ENCODE measurements at regions not wholly inside any gene's neighbourhood (a gene's known extent, or its start where the extent isn't known, plus 50 kb on each side); places are given as distances from the start of the nearest gene placed in this dataset.

DNA sequence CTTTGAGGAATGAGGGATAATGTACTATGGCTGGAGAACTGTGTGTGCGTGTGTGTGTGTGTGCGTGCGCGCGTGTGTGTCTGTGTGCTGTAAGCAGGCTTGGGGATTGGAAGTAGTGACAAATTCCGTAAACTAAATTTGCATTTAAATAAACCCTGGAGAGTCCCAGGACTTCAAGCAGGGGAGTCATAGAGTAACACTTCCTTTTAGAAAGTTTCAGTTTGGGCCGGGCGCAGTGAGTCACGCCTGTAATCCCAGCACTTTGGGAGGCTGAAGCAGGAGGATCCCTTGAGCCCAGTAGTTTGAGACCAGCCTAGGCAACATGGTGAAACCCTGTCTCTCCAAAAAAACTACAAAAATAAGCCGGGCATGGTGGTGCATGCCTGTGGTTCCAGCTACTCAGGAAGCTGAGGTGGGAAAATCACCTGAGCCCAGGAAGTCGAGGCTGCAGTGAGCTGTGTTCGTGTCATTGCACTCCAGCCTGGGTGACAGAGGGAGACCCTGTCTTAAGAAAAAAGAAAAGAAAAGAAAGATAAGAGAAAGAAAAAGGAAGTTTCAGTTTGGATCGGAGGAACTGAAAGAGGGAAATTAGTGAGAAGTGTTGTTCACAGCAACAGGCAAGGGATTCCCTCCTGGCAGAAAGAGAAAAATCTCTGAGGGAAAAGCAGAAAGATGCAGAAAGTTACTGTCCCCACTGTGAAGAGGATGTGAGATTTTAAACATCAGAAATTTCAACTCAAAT, 222.7 kb upstream of the SOX5 start:
- H3K4me2 ChIP-seq = no peak overlapping the region
- Mint-ChIP-seq H3K4me3 (no peak overlapping the region), H3K27me3 (ENCODE audit: insufficient read depth, low read depth) (no peaks in the 10 kb centered on the region), H3K27ac (peak overlapping the region; percentile 47), H3K36me3 (peaks cover 10% of the 10 kb centered on the region), H3K4me1 (peaks cover 14% of the 10 kb centered on the region), H3K9me3 (no peaks in the 10 kb centered on the region)
- H3K27ac ChIP-seq = no peak overlapping the region
- H3K9me3 ChIP-seq (ENCODE audit: low read depth) = no peaks in the 10 kb centered on the region
- H3F3A ChIP-seq (ENCODE audit: low read depth) = no peaks in the 10 kb centered on the region
- peaks cover 10% of the 10 kb centered on the region for H3K4me1 ChIP-seq
- no peaks in the 10 kb centered on the region for H4K20me1 ChIP-seq (ENCODE audit: low read depth)
- H3K9ac ChIP-seq = no peak overlapping the region
- H3K4me3 ChIP-seq = no peak overlapping the region
- TF ChIP-seq, protein P1, sequence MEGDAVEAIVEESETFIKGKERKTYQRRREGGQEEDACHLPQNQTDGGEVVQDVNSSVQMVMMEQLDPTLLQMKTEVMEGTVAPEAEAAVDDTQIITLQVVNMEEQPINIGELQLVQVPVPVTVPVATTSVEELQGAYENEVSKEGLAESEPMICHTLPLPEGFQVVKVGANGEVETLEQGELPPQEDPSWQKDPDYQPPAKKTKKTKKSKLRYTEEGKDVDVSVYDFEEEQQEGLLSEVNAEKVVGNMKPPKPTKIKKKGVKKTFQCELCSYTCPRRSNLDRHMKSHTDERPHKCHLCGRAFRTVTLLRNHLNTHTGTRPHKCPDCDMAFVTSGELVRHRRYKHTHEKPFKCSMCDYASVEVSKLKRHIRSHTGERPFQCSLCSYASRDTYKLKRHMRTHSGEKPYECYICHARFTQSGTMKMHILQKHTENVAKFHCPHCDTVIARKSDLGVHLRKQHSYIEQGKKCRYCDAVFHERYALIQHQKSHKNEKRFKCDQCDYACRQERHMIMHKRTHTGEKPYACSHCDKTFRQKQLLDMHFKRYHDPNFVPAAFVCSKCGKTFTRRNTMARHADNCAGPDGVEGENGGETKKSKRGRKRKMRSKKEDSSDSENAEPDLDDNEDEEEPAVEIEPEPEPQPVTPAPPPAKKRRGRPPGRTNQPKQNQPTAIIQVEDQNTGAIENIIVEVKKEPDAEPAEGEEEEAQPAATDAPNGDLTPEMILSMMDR (IDR thresholded peaks at IDR 0.05) = no peak
- no peaks in the 10 kb centered on the region for H3K79me2 ChIP-seq (ENCODE audit: low read depth)
- H3K27me3 ChIP-seq = no peaks in the 10 kb centered on the region
- no peaks in the 10 kb centered on the region for H3K36me3 ChIP-seq
- peak overlapping the region; percentile 19 for H2AFZ ChIP-seq (replicated peaks)
- peak; percentile 17 for DNase-seq (ENCODE audit: low spot score)

DNA sequence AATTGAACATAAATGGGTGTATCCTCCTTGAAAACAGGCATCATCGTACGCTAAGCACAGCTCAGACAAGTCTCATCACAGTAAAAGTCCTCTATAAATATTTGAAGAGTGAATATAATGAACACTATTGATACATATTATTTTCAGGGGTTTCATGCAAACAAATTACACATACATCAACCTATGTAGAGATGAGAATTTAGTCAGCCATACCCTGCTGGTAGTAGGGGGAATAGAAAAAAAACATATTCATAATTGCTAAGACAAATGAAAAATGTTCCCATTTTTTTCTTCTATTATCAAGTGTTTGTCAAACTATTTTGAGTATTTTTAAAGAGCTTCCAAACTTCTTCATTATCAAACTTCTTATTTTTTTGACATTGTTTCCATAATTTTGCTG, 205.6 kb upstream of the SOX5 start:
- Mint-ChIP-seq H3K27ac (no peak overlapping the region), H3K9me3 (no peaks in the 10 kb centered on the region), H3K27me3 (ENCODE audit: insufficient read depth, low read depth) (peaks cover 3% of the 10 kb centered on the region), H3K4me1 (peaks cover 14% of the 10 kb centered on the region), H3K4me3 (no peak overlapping the region), H3K36me3 (no peaks in the 10 kb centered on the region)
- no peak overlapping the region for H3K9ac ChIP-seq
- no peaks in the 10 kb centered on the region for H3F3A ChIP-seq (ENCODE audit: low read depth)
- no peaks in the 10 kb centered on the region for H3K9me3 ChIP-seq (ENCODE audit: low read depth)
- no peak for DNase-seq (ENCODE audit: low spot score)
- H3K36me3 ChIP-seq = no peaks in the 10 kb centered on the region
- no peaks in the 10 kb centered on the region for H3K79me2 ChIP-seq (ENCODE audit: low read depth)
- TF ChIP-seq EZH2phosphoT487 (IDR thresholded peaks at IDR 0.05) = no peak
- TF ChIP-seq, protein P1 (IDR thresholded peaks at IDR 0.05) = no peak
- TF ChIP-seq EZH2 (IDR thresholded peaks at IDR 0.05) = no peak
- H2AFZ ChIP-seq (replicated peaks) = no peak overlapping the region
- no peak overlapping the region for H3K4me2 ChIP-seq
- no peak overlapping the region for H3K4me3 ChIP-seq
- no peak overlapping the region for H3K27ac ChIP-seq
- H4K20me1 ChIP-seq (ENCODE audit: low read depth) = no peaks in the 10 kb centered on the region
- no peaks in the 10 kb centered on the region for H3K27me3 ChIP-seq
- peaks cover 9% of the 10 kb centered on the region for H3K4me1 ChIP-seq

DNA sequence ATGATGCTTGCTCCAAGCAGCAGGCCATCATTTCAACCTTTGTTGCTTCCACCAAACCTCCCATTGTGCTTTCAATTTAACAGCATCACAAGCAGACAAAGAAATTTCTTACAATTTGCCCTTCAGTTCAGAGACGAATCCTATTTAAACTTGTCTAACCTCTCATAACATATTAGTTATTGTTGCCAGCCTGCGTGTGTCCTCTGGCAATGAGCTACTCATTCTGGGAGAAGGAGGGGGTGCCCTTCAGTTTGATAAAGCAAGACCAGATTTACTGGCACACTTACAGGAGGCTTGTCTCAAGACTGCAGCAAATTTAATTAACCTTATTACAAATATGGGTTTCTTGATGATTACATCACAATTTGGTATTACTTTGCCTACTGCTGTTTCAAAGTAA, 203.6 kb upstream of the SOX5 start:
- Histone ChIP-seq H3K4me3 (no peak overlapping the region), H3F3A (ENCODE audit: low read depth) (no peaks in the 10 kb centered on the region), H3K27me3 (no peaks in the 10 kb centered on the region), H3K79me2 (ENCODE audit: low read depth) (no peaks in the 10 kb centered on the region), H4K20me1 (ENCODE audit: low read depth) (no peaks in the 10 kb centered on the region), H3K9me3 (ENCODE audit: low read depth) (no peaks in the 10 kb centered on the region), H3K27ac (no peak overlapping the region), H3K4me2 (no peak overlapping the region), H3K36me3 (no peaks in the 10 kb centered on the region), H2AFZ (replicated peaks) (peak overlapping the region; percentile 45), H3K9ac (no peak overlapping the region), H3K4me1 (peaks cover 9% of the 10 kb centered on the region)
- H3K27ac Mint-ChIP-seq = peak overlapping the region; percentile 28
- H3K4me3 Mint-ChIP-seq = no peak overlapping the region
- no peak for DNase-seq (ENCODE audit: low spot score)
- H3K4me1 Mint-ChIP-seq = peaks cover 14% of the 10 kb centered on the region
- H3K9me3 Mint-ChIP-seq = no peaks in the 10 kb centered on the region
- H3K27me3 Mint-ChIP-seq (ENCODE audit: insufficient read depth, low read depth) = peaks cover 3% of the 10 kb centered on the region
- TF ChIP-seq, protein P1 (IDR thresholded peaks at IDR 0.05) = no peak
- TF ChIP-seq EZH2 (IDR thresholded peaks at IDR 0.05) = no peak
- TF ChIP-seq EZH2phosphoT487 (IDR thresholded peaks at IDR 0.05) = no peak
- no peaks in the 10 kb centered on the region for H3K36me3 Mint-ChIP-seq

All from neural progenitor cell (in vitro differentiated cells).